Activated T-helper 9 cell treated with anti-CD3 and anti-CD28 coated beads, Interleukin-2, amount 50 U/mL, for 16 hours (primary cell): ENCODE measurements at regions not wholly inside any gene's neighbourhood (a gene's known extent, or its start where the extent isn't known, plus 50 kb on each side); places are given as distances from the start of the nearest gene placed in this dataset.
"Not testable (repeated sequence)": the region's sequence is repeated elsewhere in the genome, so short reads cannot be mapped to it uniquely, and the experiment has no call there.

Experiments
- DNase-seq: peaks from one replicate; pipeline ENCODE4 v3.0.0-alpha.2; 2020; ENCODE audit warnings: low read depth

DNA sequence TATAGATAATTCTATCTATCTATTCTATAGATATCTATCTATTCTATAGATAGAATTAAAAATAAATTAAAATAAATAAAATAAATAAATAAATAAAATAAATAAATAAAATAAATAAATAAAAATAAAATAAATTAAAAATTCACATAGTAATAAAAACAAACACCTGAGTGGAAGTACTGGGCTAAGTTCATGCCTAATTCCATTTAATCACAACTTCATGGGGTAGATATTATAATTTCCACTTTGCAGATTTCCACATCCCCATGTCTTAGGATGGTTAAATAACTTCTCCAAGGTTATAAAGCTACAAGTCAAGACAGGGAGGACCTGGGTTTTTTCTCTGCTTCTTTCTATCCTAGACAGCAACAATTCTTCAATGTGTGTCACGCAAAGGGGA, 261.4 kb upstream of the MEX3C start:
- DNase-seq, result no peak

DNA sequence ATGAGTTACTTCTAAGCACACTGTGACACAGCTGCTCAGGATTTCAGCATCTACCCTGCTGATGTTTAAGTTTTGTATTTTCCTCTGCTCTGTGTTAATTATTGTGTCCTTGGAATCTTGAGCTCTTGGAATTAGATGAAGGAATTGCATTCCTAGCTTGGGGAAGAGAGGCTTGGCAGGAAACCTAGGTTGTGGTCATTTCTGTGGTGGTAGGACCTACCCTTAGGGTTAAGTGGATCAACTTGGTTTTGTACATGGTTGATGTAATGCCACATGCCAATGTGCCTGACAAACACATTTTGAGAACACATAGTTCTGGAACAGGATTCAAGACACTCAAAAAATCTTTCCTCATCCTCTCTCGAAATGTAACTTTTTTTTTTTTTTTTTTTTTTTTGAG, 264.5 kb upstream of the MEX3C start:
- no peak for DNase-seq

DNA sequence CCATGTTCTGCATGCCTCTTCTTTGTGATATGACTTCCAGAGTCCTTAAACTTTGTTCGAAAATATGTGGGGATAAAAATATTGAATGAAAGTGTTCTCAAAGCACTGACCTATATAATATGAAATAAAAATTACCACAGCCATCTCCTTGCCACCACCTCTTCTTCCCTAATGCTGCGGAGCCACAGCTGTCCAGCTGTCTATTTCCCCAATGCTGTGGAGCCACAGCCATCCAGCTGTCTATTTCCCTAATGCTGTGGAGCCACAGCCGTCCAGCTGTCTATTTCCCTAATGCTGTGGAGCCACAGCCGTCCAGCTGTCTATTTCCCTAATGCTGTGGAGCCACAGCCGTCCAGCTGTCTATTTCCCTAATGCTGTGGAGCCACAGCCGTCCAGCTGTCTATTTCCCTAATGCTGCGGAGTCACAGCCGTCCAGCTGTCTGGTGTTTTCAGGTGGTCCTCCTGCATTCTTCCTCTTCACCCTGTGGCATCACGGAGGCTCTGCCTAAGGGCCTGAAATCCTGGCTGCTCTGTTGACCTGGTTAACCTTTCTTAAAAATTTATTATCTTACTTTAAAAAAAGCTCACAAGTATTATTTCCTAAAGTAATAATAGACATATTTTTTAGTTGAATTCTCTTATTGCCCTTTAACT, 266.1 kb upstream of the MEX3C start:
- no peak for DNase-seq

DNA sequence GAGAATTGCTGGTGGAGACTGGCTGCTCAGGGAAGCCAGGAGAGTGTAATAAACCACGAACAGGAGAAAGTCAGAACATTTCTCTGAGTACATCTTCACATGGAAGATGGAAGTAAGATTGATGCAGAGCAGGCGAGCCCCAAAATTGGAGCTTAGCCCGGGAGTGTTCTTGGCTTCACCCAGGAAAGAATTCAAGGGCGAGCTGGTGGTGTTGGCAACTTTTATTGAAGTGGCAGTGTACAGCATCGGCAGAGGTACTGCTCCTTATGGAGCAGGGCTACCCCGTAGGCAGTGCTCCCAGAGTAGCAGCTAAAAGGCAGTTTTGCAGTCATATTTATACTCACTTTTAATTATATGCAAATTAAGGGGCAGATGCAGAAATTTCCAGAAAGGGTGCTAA, 281.4 kb upstream of the MEX3C start:
- DNase-seq, result no peak

DNA sequence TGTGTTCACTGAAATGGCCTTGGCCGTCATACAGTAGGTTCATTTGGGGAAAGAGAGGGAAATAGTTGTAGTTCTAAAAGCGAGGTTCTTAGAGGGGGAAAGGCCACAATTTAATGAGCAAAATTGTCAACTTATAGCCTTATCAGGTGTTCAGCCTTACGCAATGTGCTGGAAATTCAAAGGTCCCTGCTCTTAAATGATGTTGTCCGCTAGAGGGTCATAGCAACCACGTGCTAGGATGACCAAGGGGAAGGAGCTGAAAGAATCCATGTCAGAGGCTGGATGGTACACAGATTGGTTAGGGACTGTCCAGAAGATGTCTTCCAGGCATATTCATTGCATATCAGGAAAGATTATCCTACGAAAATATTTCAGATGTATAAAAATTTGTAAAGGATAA, 282.3 kb upstream of the MEX3C start:
- DNase-seq, result no peak

DNA sequence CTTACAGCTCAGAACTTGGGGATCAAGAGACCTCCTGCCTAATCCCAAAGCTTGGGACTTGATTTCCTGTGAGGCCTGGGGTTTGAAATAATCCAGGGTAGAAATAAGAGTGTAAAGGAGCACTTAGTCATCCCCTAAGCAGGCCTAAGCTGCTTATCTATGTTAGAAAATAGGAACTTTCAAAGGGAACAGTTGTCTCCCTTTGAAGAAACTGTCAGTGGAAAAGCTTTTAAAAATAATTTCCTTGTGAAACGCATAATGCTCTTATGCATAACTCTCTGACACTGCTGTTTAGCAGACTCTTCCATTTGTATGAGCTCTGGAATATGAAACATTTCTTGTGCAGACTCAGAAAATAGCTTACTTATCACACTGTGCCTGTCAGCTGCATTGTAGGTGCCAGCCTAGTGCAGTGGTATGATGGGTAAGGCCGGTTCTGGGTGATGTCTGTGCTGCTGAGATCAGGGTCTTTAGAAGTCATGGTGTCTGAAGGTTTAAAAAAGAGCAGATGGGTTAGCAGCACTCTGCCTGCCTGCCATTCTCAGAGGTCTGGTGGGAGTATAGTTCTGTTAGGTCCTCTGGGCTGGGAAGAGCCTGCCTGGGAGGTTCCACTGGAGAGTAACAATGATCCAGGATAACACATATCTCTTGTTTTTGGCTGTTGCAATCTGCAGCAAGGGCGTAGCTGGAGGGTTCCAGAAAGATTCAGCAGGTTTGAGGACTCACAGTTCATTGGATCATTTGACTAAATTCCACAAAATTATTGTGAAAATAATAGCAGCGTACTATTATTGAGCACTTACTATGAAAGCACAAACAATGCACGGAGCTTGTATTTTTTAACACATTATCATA, 283.2 kb upstream of the MEX3C start:
- DNase-seq, result no peak

DNA sequence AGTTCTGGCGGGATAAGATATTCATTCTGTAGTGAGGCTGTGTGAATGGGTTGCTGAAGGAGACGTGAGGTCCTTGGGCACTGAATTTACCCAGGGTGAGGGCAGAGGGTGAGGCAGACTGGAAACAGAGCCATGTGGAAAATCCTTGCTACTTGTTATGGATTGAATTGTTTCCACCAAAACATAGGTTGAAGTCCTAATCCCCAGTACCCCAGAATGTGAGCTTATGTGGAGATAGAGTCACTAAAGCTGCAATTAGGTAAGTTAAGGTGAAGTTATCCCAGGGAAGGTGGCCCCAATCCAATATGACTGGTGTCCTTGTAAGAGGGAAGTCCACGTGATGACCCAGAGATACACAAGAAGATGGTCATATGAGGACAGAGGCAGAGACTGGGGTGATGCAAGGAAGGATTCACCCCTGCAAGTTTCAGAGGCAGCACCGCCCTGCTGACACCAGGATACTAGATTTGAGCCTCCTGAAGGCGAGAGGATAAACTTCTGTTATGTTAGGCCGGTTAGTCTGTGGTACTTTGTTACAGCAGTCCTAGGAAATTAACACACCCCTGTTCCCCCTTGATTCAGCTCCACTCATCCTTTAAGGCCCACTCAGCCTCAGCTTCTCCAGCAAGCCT, 289.4 kb upstream of the MEX3C start:
- DNase-seq, result no peak

DNA sequence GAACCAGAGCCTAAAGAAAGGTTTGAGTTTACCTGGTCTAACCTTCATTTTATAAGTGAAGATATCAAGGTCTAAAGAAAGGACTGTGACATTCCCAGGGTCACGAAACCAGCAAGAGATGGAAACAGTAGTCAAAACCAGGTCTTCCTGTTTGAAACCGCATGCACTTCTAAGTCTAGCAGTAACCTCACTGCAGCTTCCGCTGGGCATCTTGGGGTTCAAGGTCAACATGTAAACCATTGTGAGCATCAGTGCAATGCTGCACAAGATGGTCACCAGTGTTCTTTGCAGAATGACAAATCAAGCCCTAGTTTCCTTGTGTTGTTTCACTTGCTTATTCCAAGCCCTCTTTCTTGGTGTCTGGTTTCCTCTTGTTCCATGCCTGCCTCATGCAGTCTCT, 292.9 kb upstream of the MEX3C start:
- DNase-seq, result no peak

DNA sequence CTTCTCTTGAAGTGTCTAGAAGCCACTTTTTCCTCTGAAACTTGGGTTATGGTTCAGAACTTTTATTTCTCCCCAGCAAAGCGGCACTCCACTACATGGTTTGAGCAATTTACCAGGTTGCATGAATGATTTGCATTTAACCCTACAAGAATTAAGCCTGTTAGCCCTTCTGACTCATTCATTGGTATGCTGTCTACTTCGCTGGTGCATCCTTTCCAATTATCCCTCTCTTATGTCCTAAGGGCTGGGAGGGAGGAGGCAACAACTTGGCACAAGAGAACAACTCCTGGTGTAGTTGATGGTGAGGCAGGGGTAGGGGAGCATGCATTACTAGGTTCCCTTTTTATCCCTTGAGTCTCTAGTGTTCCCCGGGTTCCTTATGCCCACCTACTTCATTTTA, 293.4 kb upstream of the MEX3C start:
- no peak for DNase-seq

DNA sequence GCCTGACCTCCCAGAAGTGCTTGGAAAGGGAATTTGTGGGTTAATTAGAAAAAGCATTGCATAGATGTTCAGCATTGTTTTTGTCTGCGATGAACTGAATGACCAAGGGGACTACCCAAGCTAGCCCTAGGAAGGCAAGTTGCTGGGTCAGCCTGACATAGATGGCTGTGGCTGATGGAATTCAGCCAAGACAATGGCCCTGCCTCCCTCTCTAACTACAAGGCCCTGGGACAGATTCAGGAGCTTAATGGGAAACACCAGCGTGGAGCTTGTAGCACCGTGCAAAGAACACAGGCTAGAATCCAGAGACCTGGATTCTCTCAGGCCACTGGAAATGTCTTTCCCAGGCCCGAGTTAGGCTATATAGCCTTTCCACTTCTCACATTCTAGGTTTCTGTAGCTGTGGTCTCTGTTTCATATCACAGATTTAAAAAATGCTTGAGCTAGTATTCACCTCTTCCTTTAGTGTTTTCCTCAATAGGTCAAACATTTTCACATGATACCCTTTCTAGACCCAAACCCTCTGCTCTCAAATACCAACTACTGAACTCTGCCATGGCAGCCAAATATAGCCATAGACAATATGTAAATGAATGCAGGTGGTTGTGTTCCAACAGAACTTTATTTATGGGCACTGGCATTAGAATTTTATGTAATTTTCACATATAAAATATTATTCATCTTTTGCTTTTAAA, 294.3 kb upstream of the MEX3C start:
- no peak for DNase-seq

DNA sequence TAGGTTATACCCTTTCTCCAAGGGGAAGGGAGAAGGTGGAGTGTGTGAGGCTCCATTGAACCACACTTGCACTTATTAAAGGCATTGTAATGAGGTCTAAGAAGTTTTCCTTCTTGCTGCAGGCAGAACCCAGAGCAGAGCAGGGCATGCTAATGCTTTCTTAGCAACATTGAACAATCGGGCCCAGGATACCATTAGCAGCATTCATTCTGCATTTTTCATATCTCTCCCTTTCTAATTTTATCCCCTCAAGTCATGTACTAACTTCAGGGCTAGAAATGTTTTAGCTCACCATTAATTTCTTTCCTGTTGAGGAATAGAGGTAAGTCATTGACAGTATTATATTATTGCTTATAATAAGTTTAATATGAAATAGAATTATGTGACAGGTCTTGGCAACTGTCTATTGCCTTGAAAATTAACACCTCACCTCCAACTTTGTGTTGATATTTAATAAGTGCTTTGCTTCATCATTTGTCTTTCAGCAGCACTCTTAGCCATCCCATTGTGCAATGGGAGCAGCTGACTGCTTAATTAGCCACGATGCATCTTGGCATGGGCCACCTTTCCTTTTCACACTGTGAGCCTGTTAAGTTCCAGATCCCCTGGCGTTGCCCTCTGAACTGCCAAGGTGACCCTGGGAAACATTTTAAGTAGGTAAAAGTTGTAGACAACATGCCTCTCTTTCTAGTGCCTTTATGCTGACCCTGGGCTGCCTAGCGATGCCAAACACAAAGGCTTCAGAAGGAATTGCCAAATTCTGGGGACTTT, 300.8 kb upstream of the MEX3C start:
- no peak for DNase-seq

DNA sequence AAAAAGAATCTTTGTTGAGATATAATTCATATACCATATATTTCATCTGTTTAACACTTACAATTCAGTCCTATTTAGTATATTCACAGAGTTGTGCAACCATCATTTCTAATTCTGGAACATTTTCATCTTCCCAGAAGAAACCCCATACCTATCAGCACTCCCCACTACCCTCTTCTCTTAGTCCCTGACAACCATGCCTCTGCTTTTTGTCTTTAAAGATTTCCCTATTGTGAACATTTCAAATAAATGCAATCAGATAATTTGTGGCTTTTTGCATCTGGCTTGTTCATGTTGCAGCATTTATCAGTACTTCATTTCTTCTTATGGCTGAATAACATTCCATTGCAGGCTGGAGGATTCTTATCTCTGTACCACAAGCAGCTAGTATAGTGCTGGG, 305.9 kb upstream of the MEX3C start:
- DNase-seq, result no peak

DNA sequence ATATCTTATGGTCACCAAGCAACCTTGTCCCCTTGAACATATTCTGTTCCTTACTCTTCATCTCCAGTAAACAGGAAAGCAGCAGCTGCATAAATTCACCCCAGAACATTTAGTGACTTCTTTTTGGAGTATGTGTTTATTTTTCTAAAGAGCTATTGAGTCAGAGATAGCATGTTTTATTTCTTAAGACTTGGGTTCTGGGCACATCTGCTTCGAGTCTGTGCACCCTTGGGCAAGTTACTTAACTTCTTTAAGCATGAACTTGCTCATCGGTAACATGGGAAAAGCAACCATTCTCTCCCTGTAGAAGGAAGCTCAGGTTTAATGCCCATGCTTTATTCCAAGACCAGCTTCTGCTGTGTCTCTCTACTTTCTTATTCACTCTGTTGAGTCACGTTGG, 309.3 kb upstream of the MEX3C start:
- no peak for DNase-seq

DNA sequence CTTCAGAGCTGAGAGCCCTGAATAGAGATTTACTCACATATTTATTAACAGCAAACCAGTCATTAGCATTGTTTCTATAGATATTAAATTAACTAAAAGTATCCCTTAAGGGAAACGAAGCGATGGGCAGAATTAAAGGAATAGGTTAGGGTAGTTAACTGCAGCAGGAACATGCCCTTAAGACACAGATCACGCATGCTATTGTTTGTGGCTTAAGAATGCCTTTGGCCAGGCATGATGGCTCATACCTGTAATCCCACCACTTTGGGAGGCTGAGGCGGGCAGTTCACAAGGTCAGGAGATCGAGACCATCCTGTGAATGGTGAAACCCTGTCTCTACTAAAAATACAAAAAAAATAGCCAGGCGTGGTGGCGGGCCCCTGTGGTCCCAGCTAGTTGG, 310.9 kb upstream of the MEX3C start:
- not testable (repeated sequence) for DNase-seq

DNA sequence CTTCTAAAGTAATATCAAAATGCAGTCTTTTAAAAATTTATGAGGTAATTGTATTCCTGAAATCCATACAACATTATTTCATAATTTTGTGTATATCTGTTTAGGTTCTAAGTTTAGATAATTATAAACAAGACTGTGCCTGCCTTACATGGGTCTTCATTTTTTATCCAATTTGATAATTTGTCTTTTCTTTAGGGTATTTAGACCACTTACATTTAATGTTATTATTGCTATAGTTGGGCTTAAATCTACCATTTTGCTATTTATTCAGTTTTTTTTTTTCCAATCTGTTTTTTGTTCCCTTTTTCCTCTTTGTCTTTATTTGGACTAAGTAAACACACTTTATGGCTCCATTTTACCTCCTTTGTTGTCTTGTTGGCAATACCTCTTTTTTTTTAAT, 312.5 kb upstream of the MEX3C start:
- no peak for DNase-seq

DNA sequence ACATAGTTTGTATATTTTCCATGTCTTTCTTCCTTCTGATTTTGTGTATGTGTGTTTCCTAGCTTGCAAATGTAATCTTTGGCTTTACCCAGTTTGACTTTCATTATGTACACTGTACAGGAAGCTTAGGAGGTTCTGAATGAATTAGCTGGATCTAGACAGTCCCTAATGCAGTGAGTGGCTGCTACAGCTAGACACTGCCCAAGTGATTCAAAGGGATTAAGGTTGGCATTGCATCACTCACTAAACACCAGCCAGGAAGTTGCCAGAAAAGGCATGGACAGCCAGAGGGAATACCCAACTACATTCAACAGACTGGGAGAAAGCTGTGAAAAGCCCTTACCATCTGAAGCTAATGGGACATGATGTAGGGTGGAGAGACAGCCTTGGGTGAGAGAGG, 316.0 kb upstream of the MEX3C start:
- DNase-seq, result no peak

DNA sequence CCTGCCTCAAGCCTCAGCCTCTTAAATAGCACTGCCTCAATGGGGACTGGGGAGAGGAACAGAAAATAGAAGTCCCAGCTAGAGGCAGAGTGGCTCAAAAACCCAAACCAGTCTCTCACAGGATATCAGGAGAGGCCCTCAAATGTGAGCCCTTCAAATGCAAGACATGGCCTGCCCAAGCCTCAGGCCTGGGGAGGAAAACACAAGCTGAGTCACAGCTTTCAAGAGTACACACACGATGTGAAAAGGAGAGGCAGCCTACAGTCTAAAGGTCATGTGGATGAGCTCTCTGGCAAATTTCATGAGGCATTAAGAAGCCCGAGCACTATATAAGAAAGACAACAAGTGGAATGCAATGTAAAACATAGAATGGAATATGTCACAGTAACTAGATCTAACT, 316.6 kb upstream of the MEX3C start:
- DNase-seq, result no peak

DNA sequence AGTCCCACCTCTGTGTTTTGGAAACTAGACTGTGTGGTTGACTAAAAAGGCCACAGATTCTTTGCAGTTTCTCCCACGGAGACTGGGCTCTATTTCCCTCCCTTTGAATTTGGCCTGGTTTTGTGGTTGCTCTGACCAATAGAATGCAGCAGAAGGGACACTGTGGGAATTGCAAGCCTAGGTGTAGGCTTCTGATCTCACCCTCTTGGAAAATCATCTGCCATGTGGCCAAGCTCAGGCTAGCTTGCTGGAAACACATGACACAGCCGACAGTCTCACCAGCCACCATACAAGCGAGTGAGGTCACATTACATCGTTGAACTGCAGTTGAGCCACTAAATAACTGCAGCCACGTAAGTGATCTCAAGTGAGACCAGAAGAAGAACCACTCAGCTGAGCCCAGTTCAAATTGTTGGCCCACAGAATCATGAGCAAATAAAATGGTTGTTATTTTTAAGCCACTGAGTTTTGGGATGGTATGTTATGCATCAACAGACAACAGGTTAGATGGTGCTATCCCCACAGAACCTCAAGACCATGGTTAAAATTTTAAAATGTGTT, 319.1 kb upstream of the MEX3C start:
- DNase-seq, result no peak

DNA sequence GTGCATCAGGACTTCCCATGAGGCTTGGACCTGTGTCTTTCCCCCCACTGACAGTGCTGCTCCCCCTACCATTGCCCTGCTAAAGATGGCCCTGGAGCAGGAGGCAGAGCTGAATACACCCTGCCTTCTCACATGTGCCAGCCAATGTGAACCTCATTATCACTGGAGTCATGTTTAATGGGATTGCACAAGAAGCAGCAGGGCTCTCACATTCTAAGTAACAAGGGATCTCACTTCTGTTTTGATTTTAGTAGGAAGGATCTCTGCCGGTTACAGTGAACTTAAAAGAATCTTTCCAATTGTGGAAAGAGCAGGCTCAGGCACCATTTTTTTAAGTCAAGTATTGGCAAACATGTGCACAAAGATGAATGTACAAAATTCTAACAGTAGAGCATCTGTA, 322.1 kb upstream of the MEX3C start:
- no peak for DNase-seq

DNA sequence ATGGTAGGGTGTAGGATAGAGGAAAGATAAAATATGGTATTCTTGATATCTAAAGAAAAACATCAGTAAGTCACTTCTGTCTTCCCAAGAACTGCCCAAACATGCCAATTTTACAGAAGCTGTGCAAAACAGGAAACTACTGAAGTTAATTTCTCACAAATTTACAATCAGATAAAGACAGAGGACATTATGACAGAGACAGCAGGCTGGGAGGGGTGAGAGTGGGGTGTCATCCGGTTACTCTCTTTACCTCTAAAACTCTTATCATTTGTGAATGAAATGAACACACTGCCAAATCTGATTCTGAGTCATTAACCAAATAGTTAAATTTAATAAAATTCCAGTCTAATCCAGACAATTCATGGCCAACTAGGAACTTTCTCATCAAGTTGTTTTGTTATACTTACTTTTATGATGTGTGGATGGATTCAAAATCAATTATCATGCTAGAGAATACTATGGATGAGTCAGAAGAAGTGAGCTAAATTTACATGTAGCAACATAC, 323.2 kb upstream of the MEX3C start:
- DNase-seq, result no peak

DNA sequence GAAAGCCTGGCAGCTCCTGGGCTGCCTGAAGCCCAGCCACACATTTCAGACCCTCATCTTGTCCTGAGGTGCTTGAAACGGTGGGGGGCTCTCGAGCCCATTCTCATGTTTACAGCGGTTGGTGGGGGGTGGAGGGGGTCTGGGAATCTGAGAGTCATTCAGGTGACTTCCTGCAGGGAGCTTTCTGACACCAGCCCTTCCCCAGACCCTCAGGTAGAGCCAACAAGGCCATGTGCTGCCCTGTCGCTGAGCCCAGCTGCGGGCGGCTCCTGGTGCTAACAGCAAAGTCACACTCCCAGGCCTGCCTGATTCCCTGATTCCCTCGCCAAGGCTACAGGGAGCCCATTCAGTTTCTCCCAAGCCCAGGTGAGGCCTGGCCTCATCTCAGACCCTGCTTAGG, 324.9 kb upstream of the MEX3C start:
- no peak for DNase-seq

DNA sequence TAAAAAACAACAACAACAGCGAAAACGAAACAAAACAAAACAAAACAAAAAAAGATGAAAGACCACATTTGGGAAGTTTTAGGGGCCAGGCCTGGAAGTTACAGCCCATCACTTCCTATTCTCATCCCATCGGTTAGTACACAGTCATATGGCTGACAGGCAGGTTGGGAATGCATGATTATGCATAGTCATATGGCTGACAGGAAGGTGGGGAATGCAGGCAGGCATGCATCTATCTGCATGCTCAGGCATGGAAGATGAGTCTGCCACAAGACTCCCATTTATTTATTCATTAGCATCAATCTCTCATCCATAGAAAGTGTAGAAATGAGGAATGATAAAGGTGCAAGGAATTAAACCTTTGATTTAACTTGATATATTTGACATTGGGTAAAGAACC, 325.3 kb upstream of the MEX3C start:
- no peak for DNase-seq
